IMR-90 (cell line): ENCODE measurements at regions not wholly inside any gene's neighbourhood (a gene's known extent, or its start where the extent isn't known, plus 50 kb on each side); places are given as distances from the start of the nearest gene placed in this dataset.

Source experiments
- ATAC-seq: fragments of 200-7000 bp; cut with Tn5 transposase; 2 replicates; pipeline ENCODE4 v1.9.1; 2020; ENCODE audit warnings: low read depth, mild to moderate bottlenecking, moderate library complexity
- BruUV-seq: library from RNA; stranded (reverse); fragments of 400-500 nt; replicated peaks from 2 replicates; lab custom pipeline; 2021; lab: Mats Ljungman, UMichigan
- CTCF ChIA-PET: fragments of 300-600 bp; formaldehyde crosslinking; extraction: SDS; loops from one replicate; lab custom pipeline; 2021; ENCODE audit warnings: antibody characterized with exemption; lab: Yijun Ruan, JAX
- POLR2A ChIA-PET: fragments of 300-600 bp; sonication (Branson Sonifier 250); formaldehyde crosslinking; loops from one replicate; lab custom pipeline; 2022; ENCODE audit warnings: antibody characterized with exemption; ENCODE audit not compliant: unreplicated experiment; lab: Charles Lee
- DNase-seq: peaks from one replicate; pipeline ENCODE4 v3.0.0; 2013
- H2AFZ ChIP-seq: replicated peaks from 2 replicates; pipeline ENCODE3; 2013; ENCODE audit warnings: low read length, mild to moderate bottlenecking; ENCODE audit not compliant: poor library complexity
- H2AK5ac ChIP-seq: 2 replicates; pipeline ENCODE4 v1.6.1; 2013; ENCODE audit warnings: low read depth, low read length, inconsistent platforms
- H2AK9ac ChIP-seq: replicated peaks from 2 replicates; pipeline ENCODE3; 2013; ENCODE audit warnings: mild to moderate bottlenecking, low read depth, low read length, moderate library complexity; ENCODE audit not compliant: poor library complexity
- H2BK120ac ChIP-seq: 2 replicates; pipeline ENCODE4 v1.6.1; 2013; ENCODE audit warnings: low read depth, low read length, inconsistent platforms
- H2BK15ac ChIP-seq: 3 replicates; pipeline ENCODE4 v1.6.1; 2013; ENCODE audit warnings: low read depth, low read length, inconsistent platforms
- H2BK20ac ChIP-seq: 2 replicates; pipeline ENCODE4 v1.6.1; 2013; ENCODE audit warnings: low read depth, mild to moderate bottlenecking, inconsistent platforms, low read length, moderate library complexity
- H2BK5ac ChIP-seq: 2 replicates; pipeline ENCODE4 v1.6.1; 2013; ENCODE audit warnings: mild to moderate bottlenecking, low read depth, low read length, inconsistent platforms; ENCODE audit not compliant: poor library complexity, severe bottlenecking
- H3K14ac ChIP-seq: replicated peaks from 2 replicates; pipeline ENCODE4 v1.6.1; 2013; ENCODE audit warnings: low read depth, low read length, inconsistent platforms
- H3K18ac ChIP-seq: 2 replicates; pipeline ENCODE4 v1.6.1; 2013; ENCODE audit warnings: low read depth, low read length, control low read depth
- H3K23ac ChIP-seq: 2 replicates; pipeline ENCODE4 v1.6.1; 2013; ENCODE audit warnings: low read depth, low read length, inconsistent platforms
- H3K27ac ChIP-seq: 2 replicates; pipeline ENCODE4 v1.5.1; 2013; ENCODE audit warnings: mild to moderate bottlenecking, control low read depth, low read length; ENCODE audit not compliant: insufficient read depth
- H3K27me3 ChIP-seq: 2 replicates; pipeline ENCODE4 v1.6.1; 2013; ENCODE audit warnings: low read length; ENCODE audit not compliant: control insufficient read depth, insufficient read depth
- H3K36me3 ChIP-seq: 2 replicates; pipeline ENCODE4 v1.6.1; 2013; ENCODE audit warnings: low read length, mixed read lengths; ENCODE audit not compliant: control insufficient read depth, insufficient read depth
- H3K4ac ChIP-seq: 2 replicates; pipeline ENCODE4 v1.6.1; 2013; ENCODE audit warnings: low read depth, low read length, inconsistent platforms
- H3K4me1 ChIP-seq: 2 replicates; pipeline ENCODE4 v1.6.1; 2013; ENCODE audit warnings: low read length, mixed read lengths; ENCODE audit not compliant: control insufficient read depth, insufficient read depth
- H3K4me2 ChIP-seq: 2 replicates; pipeline ENCODE4 v1.6.1; 2013; ENCODE audit warnings: low read depth, mild to moderate bottlenecking, control low read depth, low read length, moderate library complexity
- H3K4me3 ChIP-seq: 2 replicates; pipeline ENCODE4 v1.5.1; 2013; ENCODE audit warnings: low read depth, mild to moderate bottlenecking, control low read depth, low read length, moderate library complexity; ENCODE audit not compliant: insufficient read depth
- H3K56ac ChIP-seq: 2 replicates; pipeline ENCODE4 v1.6.1; 2013; ENCODE audit warnings: low read length, inconsistent platforms; ENCODE audit not compliant: insufficient read depth; ENCODE audit errors: extremely low read depth
- H3K79me1 ChIP-seq, 2 experiments: 2 replicates each; pipeline ENCODE4 v1.6.1; 2013; ENCODE audit warnings: low read length in 2 of 2, inconsistent platforms in 1 of 2, low read depth in 1 of 2
- H3K9ac ChIP-seq: 2 replicates; pipeline ENCODE4 v1.6.1; 2013; ENCODE audit warnings: low read depth, low read length, control low read depth
- H3K9me1 ChIP-seq: 2 replicates; pipeline ENCODE4 v1.6.1; 2013; ENCODE audit warnings: low read length, inconsistent platforms; ENCODE audit not compliant: insufficient read depth
- H3K9me3 ChIP-seq: 2 replicates; pipeline ENCODE4 v1.6.1; 2013; ENCODE audit warnings: low read length; ENCODE audit not compliant: control insufficient read depth, insufficient read depth
- H4K20me1 ChIP-seq: 2 replicates; pipeline ENCODE4 v1.6.1; 2013; ENCODE audit warnings: low read length, inconsistent platforms; ENCODE audit not compliant: insufficient read depth
- H4K5ac ChIP-seq: 2 replicates; pipeline ENCODE4 v1.6.1; 2013; ENCODE audit warnings: mild to moderate bottlenecking, low read depth, low read length, control low read depth
- H4K8ac ChIP-seq, 2 experiments: 2 replicates each; pipeline ENCODE4 v1.6.1; 2013; ENCODE audit warnings: low read depth in 2 of 2, low read length in 2 of 2, control low read depth in 1 of 2, inconsistent platforms in 1 of 2
- H4K91ac ChIP-seq: 2 replicates; pipeline ENCODE4 v1.6.1; 2013; ENCODE audit warnings: low read depth, low read length, inconsistent platforms; ENCODE audit not compliant: insufficient read depth
- BHLHE40 ChIP-seq: fragments of 150-350 bp; IDR thresholded peaks from 2 replicates; pipeline ENCODE4 v1.6.1; 2016; ENCODE audit warnings: mild to moderate bottlenecking, low read depth, low read length
- CEBPB ChIP-seq: IDR thresholded peaks from 2 replicates; pipeline ENCODE4 v1.6.1; 2012; ENCODE audit warnings: low read depth, low read length, improper control_type of control experiment
- FOS ChIP-seq: fragments of 150-350 bp; IDR thresholded peaks from 2 replicates; pipeline ENCODE4 v1.6.1; 2016; ENCODE audit warnings: low read depth, low read length
- MAFK ChIP-seq: IDR thresholded peaks from 2 replicates; pipeline ENCODE4 v1.6.1; 2012; ENCODE audit warnings: low read depth, low read length, improper control_type of control experiment
- MXI1 ChIP-seq: IDR thresholded peaks from 2 replicates; pipeline ENCODE4 v1.6.1; 2012; ENCODE audit warnings: low read depth, mild to moderate bottlenecking, low read length, moderate library complexity, borderline replicate concordance
- POLR2A ChIP-seq: IDR thresholded peaks from 2 replicates; pipeline ENCODE4 v1.6.1; 2012; ENCODE audit warnings: mild to moderate bottlenecking, low read depth, low read length
- RCOR1 ChIP-seq: IDR thresholded peaks from 2 replicates; pipeline ENCODE4 v1.6.1; 2012; ENCODE audit warnings: mild to moderate bottlenecking, low read length, improper control_type of control experiment; ENCODE audit not compliant: insufficient replicate concordance
- WGBS, 2 experiments: methylation state at CpG; one replicate each; pipeline versions ENCODE4 v1.1.5 to v1.1.7; 2013; ENCODE audit warnings: missing lambda C conversion rate in 2 of 2; ENCODE audit not compliant: insufficient read length in 1 of 2; ENCODE audit errors: extremely low coverage in 2 of 2; 5-methylcytosine and 5-hydroxymethylcytosine counted together
- dilution Hi-C: fragments of 300-500 bp; cut with HindIII; formaldehyde crosslinking; loops from one replicate; pipeline ENCODE4 v1.14.3; 2018; ENCODE audit warnings: low sequenced_read_pairs; ENCODE audit not compliant: unreplicated experiment
- in situ Hi-C: fragments of 300-500 bp; cut with MboI; formaldehyde crosslinking; loops from 3 replicates; pipeline ENCODE4 v1.14.3; 2019; ENCODE audit warnings: low sequenced_read_pairs, inconsistent platforms, mixed read lengths
- intact Hi-C: fragments of 100-400 bp; cut with micrococcal nuclease; formaldehyde crosslinking; loops from 2 replicates; pipeline ENCODE4 v1.10.0; 2022

GRCh38 chr6:95935736-95936135 lies 80.0 kb upstream of the FUT9 start:
- WGBS, 2 experiments, result no CpG with 5 or more reads among the region's 2 CpGs
- intact Hi-C loops, result no loop called here

More at GRCh38 chr6:95935736-95936135, 80.0 kb upstream of the FUT9 start:
- dilution Hi-C loops, result no loop called here
- no peak for ATAC-seq
- Histone ChIP-seq H2BK5ac (no peak overlapping the region), H4K8ac (no peak overlapping the region), H3K79me1 (no peaks in the 10 kb centered on the region), H3K4me1 (no peaks in the 10 kb centered on the region), H2AK5ac (no peak overlapping the region), H3K14ac (no peak overlapping the region), H4K5ac (no peak overlapping the region), H4K91ac (no peak overlapping the region), H2AFZ (no peak overlapping the region), H2AK9ac (no peak overlapping the region), H3K18ac (no peak overlapping the region), H3K27me3 (no peaks in the 10 kb centered on the region), H2BK20ac (no peak overlapping the region), H3K9ac (no peak overlapping the region), H3K36me3 (no peaks in the 10 kb centered on the region), H3K27ac (no peak overlapping the region), H3K4me3 (no peak overlapping the region), H3K9me1 (no peaks in the 10 kb centered on the region), H2BK15ac (no peak overlapping the region), H3K4me2 (no peak overlapping the region), H3K56ac (no peak overlapping the region), H3K23ac (no peak overlapping the region), H4K20me1 (no peaks in the 10 kb centered on the region), H2BK120ac (no peak overlapping the region), H3K9me3 (peaks cover 2% of the 10 kb centered on the region; the same call in 1 of the 2 replicates), H3K4ac (no peak overlapping the region)
- in situ Hi-C loops, result no loop called here
- CTCF ChIA-PET, result no interaction called here
- POLR2A ChIA-PET, result no interaction called here
- TF ChIP-seq BHLHE40, result no peak
- no peak for TF ChIP-seq RCOR1
- no peak for TF ChIP-seq FOS
- TF ChIP-seq MAFK, result no peak
- TF ChIP-seq MXI1, result no peak
- TF ChIP-seq POLR2A, result no peak
- TF ChIP-seq CEBPB, result no peak
- no peak for DNase-seq
- BruUV-seq, result no TSS peak
